Right atrium auricular region (tissue), 2 donors: ENCODE measurements at regions not wholly inside any gene's neighbourhood (a gene's known extent, or its start where the extent isn't known, plus 50 kb on each side); places are given as distances from the start of the nearest gene placed in this dataset.
"Not testable (repeated sequence)": the region's sequence is repeated elsewhere in the genome, so short reads cannot be mapped to it uniquely, and the experiment has no call there.

ENCODE experiments used
- DNase-seq: peaks from one replicate; pipeline ENCODE4 v3.0.0-alpha.2; 2019; ENCODE audit warnings: low spot score
- H3K27ac ChIP-seq, 2 donors: fragments of 200-600 bp; sonication (generic); 1 replicate in 1 of 2; 2 replicates in 1 of 2; pipeline ENCODE4 v1.5.1; 2016 to 2019
- H3K27me3 ChIP-seq, 2 donors: fragments of 200-600 bp; sonication (generic); one replicate each; pipeline versions ENCODE4 v1.5.1 to v1.6.0; 2017 to 2019
- H3K36me3 ChIP-seq: fragments of 200-600 bp; sonication (generic); one replicate; pipeline ENCODE4 v1.5.1; 2016
- H3K4me1 ChIP-seq, 2 donors: fragments of 200-600 bp; sonication (generic); one replicate each; pipeline versions ENCODE4 v1.5.1 to v1.6.0; 2017 to 2019
- H3K4me3 ChIP-seq, 2 donors: fragments of 200-600 bp; sonication (generic); 1 replicate in 1 of 2; 2 replicates in 1 of 2; pipeline ENCODE4 v1.5.1; 2017 to 2019; ENCODE audit warnings: mild to moderate bottlenecking in 1 of 2, moderate library complexity in 1 of 2
- H3K9me3 ChIP-seq, 2 donors: fragments of 200-600 bp; sonication (generic); one replicate each; pipeline ENCODE4 v1.5.1; 2019
- CTCF ChIP-seq, 2 donors: fragments of 200-600 bp; sonication (generic); IDR thresholded peaks; one replicate each; pipeline ENCODE4 v1.5.1; 2019; ENCODE audit warnings: antibody characterized with exemption in 2 of 2

DNA sequence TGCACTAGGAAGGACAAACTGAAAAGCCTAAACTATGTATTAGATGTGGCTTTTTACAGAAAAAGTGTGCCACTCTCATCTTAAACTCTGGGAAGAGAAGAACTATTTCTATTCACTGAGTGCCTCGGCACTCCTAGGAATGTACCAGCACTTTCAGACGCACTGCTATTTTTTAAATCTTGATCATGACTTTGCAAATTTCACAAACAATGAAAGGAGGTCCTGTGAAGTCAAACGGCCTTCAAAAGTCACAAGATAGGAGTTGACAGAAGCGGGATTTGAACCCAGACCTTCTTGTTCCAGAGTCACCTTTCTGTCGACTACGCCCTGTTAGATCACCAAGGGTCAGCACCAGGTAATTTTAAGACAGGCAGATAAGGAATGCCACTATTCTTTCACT lies 365.4 kb downstream of the VRK1 start:
- Histone ChIP-seq H3K4me3 (no peak overlapping the region), H3K9me3 (no peaks in the 10 kb centered on the region), H3K27me3 (no peaks in the 10 kb centered on the region), H3K36me3 (no peaks in the 10 kb centered on the region), H3K27ac (no peak overlapping the region), H3K4me1 (no peaks in the 10 kb centered on the region)
- TF ChIP-seq CTCF (IDR thresholded peaks at IDR 0.05) = no peak
- no peak for DNase-seq

- Histone ChIP-seq H3K27me3 (no peaks in the 10 kb centered on the region), H3K9me3 (no peaks in the 10 kb centered on the region)
- DNase-seq = no peak
Measured at GRCh38 chr14:97164021-97164420, 366.8 kb downstream of the VRK1 start.

DNA sequence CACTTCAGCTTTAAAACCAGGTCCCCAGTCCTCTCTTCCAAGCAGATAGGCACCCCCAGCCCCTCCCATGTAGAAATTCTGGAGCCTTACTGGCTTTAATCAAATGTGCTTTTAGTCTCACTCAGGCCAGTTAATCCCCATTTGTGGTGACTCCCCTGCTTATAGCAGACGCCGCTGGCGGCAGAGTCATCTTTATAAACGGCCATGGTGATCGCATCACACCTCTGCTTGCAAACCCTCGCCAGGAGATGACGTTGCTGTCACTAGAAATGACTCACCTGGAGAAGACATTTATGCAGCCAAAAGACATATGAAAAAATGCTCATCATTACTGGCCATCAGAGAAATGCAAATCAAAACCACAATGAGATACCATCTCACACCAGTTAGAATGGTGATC lies 369.3 kb downstream of the VRK1 start:
- Histone ChIP-seq H3K4me1 (no peaks in the 10 kb centered on the region), H3K27ac (no peak overlapping the region), H3K9me3 (no peaks in the 10 kb centered on the region), H3K36me3 (no peaks in the 10 kb centered on the region), H3K4me3 (no peak overlapping the region), H3K27me3 (no peaks in the 10 kb centered on the region)
- no peak for TF ChIP-seq CTCF (IDR thresholded peaks at IDR 0.05)
- no peak for DNase-seq

More at GRCh38 chr14:97164021-97164420, 366.8 kb downstream of the VRK1 start:
- Histone ChIP-seq H3K4me1 (no peaks in the 10 kb centered on the region), H3K36me3 (no peaks in the 10 kb centered on the region), H3K4me3 (no peak overlapping the region), H3K27ac (no peak overlapping the region)
- TF ChIP-seq CTCF (IDR thresholded peaks at IDR 0.05) = no peak

DNA sequence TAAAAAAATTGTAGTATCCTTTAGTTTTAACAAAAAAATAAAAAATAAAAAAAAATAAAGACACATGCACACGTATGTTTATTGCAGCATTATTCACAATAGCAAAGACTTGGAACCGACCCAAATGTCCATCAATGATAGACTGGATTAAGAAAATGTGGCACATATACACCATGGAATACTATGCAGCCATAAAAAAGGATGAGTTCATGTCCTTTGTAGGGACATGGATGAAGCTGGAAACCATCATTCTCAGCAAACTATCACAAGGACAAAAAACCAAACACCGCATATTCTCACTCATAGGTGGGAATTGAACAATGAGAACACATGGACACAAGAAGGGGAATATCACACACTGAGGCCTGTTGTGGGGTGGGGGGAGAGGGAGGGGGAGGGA lies 370.4 kb downstream of the VRK1 start:
- H3K36me3 ChIP-seq, H3K27me3 ChIP-seq: not testable (repeated sequence)

GRCh38 chr14:97172644-97173043 lies 375.5 kb downstream of the VRK1 start:
- H3K27ac ChIP-seq = no peak overlapping the region
- H3K36me3 ChIP-seq = no peaks in the 10 kb centered on the region
- DNase-seq = no peak

More for the DNA sequence above, 370.4 kb downstream of the VRK1 start:
- DNase-seq, H3K4me3 ChIP-seq, H3K4me1 ChIP-seq, H3K27ac ChIP-seq, H3K9me3 ChIP-seq: not testable (repeated sequence)

GRCh38 chr14:97177016-97177415 lies 379.8 kb downstream of the VRK1 start:
- TF ChIP-seq CTCF (IDR thresholded peaks at IDR 0.05) = no peak
- Histone ChIP-seq H3K4me1 (no peaks in the 10 kb centered on the region), H3K9me3 (no peaks in the 10 kb centered on the region), H3K27ac (no peak overlapping the region), H3K36me3 (no peaks in the 10 kb centered on the region), H3K27me3 (no peaks in the 10 kb centered on the region), H3K4me3 (no peak overlapping the region)
- no peak for DNase-seq

More at GRCh38 chr14:97172644-97173043, 375.5 kb downstream of the VRK1 start:
- no peak for TF ChIP-seq CTCF (IDR thresholded peaks at IDR 0.05)
- H3K9me3 ChIP-seq = no peaks in the 10 kb centered on the region
- H3K27me3 ChIP-seq = no peaks in the 10 kb centered on the region
- H3K4me1 ChIP-seq = no peaks in the 10 kb centered on the region
- no peak overlapping the region for H3K4me3 ChIP-seq
